ENCODE measurements at regions not wholly inside any gene's neighbourhood (a gene's known extent, or its start where the extent isn't known, plus 50 kb on each side); places are given as distances from the start of the nearest gene placed in this dataset.

GRCh38 chr7:45975367-45975766 lies 54.3 kb upstream of the IGFBP3 start:
- Histone ChIP-seq H3K9ac (ENCODE audit: low read depth, low read length, poor library complexity, severe bottlenecking) (no peak overlapping the region), H3F3A (ENCODE audit: low read depth) (no peaks in the 10 kb centered on the region), H3K79me2 (ENCODE audit: insufficient read depth, low read length) (no peaks in the 10 kb centered on the region), H3K4me1 (ENCODE audit: insufficient read depth, low read length, poor library complexity, severe bottlenecking) (no peaks in the 10 kb centered on the region), H3K9me2 (replicated peaks; ENCODE audit: low read depth, low read length) (no peaks in the 10 kb centered on the region), H3K9me3 (ENCODE audit: insufficient read depth, low read depth, low read length) (peaks cover 3% of the 10 kb centered on the region; the same call in 1 of the 2 replicates), H3K4me2 (ENCODE audit: low read depth, low read length, poor library complexity, severe bottlenecking) (no peak overlapping the region), H4K20me1 (ENCODE audit: insufficient read depth, low read length, poor library complexity, severe bottlenecking) (no peaks in the 10 kb centered on the region), H3K27me3 (ENCODE audit: insufficient read depth, low read length, poor library complexity, severe bottlenecking) (no peaks in the 10 kb centered on the region), H2AFZ (ENCODE audit: low read length) (no peak overlapping the region), H3K36me3 (ENCODE audit: insufficient read depth, low read length) (no peaks in the 10 kb centered on the region), H3K4me3 (ENCODE audit: low read length, poor library complexity, severe bottlenecking) (no peak overlapping the region)
- TF ChIP-seq CTCF (conservative IDR thresholded peaks at IDR 0.05; ENCODE audit: low read length) (no peak), EZH2phosphoT487 (IDR thresholded peaks at IDR 0.05; ENCODE audit: borderline replicate concordance) (no peak)

GRCh38 chr7:45974540-45975360 lies 53.7 kb upstream of the IGFBP3 start:
- Histone ChIP-seq H3K4me1 (ENCODE audit: insufficient read depth, low read length, poor library complexity, severe bottlenecking) (no peaks in the 10 kb centered on the region), H3K79me2 (ENCODE audit: insufficient read depth, low read length) (no peaks in the 10 kb centered on the region), H3K9me3 (ENCODE audit: insufficient read depth, low read depth, low read length) (peaks cover 3% of the 10 kb centered on the region; the same call in 1 of the 2 replicates), H4K20me1 (ENCODE audit: insufficient read depth, low read length, poor library complexity, severe bottlenecking) (no peaks in the 10 kb centered on the region), H3K9ac (ENCODE audit: low read depth, low read length, poor library complexity, severe bottlenecking) (no peak overlapping the region), H2AFZ (ENCODE audit: low read length) (no peak overlapping the region), H3F3A (ENCODE audit: low read depth) (no peaks in the 10 kb centered on the region), H3K27me3 (ENCODE audit: insufficient read depth, low read length, poor library complexity, severe bottlenecking) (no peaks in the 10 kb centered on the region), H3K9me2 (replicated peaks; ENCODE audit: low read depth, low read length) (no peaks in the 10 kb centered on the region), H3K36me3 (ENCODE audit: insufficient read depth, low read length) (no peaks in the 10 kb centered on the region), H3K4me2 (ENCODE audit: low read depth, low read length, poor library complexity, severe bottlenecking) (no peak overlapping the region), H3K4me3 (ENCODE audit: low read length, poor library complexity, severe bottlenecking) (no peak overlapping the region)
- no peak for TF ChIP-seq CTCF (conservative IDR thresholded peaks at IDR 0.05; ENCODE audit: low read length)
- no peak for TF ChIP-seq EZH2phosphoT487 (IDR thresholded peaks at IDR 0.05; ENCODE audit: borderline replicate concordance)

GRCh38 chr7:45973725-45974532 lies 52.9 kb upstream of the IGFBP3 start:
- Histone ChIP-seq H3K9me3 (ENCODE audit: insufficient read depth, low read depth, low read length) (peaks cover 3% of the 10 kb centered on the region; the same call in 1 of the 2 replicates), H2AFZ (ENCODE audit: low read length) (no peak overlapping the region), H3K9me2 (replicated peaks; ENCODE audit: low read depth, low read length) (no peaks in the 10 kb centered on the region), H3K9ac (ENCODE audit: low read depth, low read length, poor library complexity, severe bottlenecking) (no peak overlapping the region), H3K27me3 (ENCODE audit: insufficient read depth, low read length, poor library complexity, severe bottlenecking) (no peaks in the 10 kb centered on the region), H3K79me2 (ENCODE audit: insufficient read depth, low read length) (no peaks in the 10 kb centered on the region), H3K4me3 (ENCODE audit: low read length, poor library complexity, severe bottlenecking) (no peak overlapping the region), H3K36me3 (ENCODE audit: insufficient read depth, low read length) (no peaks in the 10 kb centered on the region), H4K20me1 (ENCODE audit: insufficient read depth, low read length, poor library complexity, severe bottlenecking) (no peaks in the 10 kb centered on the region), H3K4me1 (ENCODE audit: insufficient read depth, low read length, poor library complexity, severe bottlenecking) (no peaks in the 10 kb centered on the region), H3F3A (ENCODE audit: low read depth) (no peaks in the 10 kb centered on the region), H3K4me2 (ENCODE audit: low read depth, low read length, poor library complexity, severe bottlenecking) (no peak overlapping the region)
- TF ChIP-seq EZH2phosphoT487 (IDR thresholded peaks at IDR 0.05; ENCODE audit: borderline replicate concordance) (no peak), CTCF (conservative IDR thresholded peaks at IDR 0.05; ENCODE audit: low read length) (no peak)
